ENCODE measurements at regions not wholly inside any gene's neighbourhood (a gene's known extent, or its start where the extent isn't known, plus 50 kb on each side); places are given as distances from the start of the nearest gene placed in this dataset.

- DNase-seq = no peak
Observed at GRCh38 chr4:155548173-155548572, 118.5 kb upstream of the GUCY1A1 start.

GRCh38 chr4:155546451-155546850 is 120.2 kb upstream of the GUCY1A1 start:
- no peak for DNase-seq

- no peak for DNase-seq
Observed at GRCh38 chr4:155545456-155545855, 121.2 kb upstream of the GUCY1A1 start.

- DNase-seq = no peak
Observed at GRCh38 chr4:155544547-155544946, 122.1 kb upstream of the GUCY1A1 start.

- DNase-seq = no peak
Observed at GRCh38 chr4:155543126-155543765, 123.4 kb upstream of the GUCY1A1 start.

GRCh38 chr4:155542415-155542814 is 124.2 kb upstream of the GUCY1A1 start:
- DNase-seq = no peak

- no peak for DNase-seq
Observed at GRCh38 chr4:155541716-155542115, 124.9 kb upstream of the GUCY1A1 start.

GRCh38 chr4:155540698-155541097 is 126.0 kb upstream of the GUCY1A1 start:
- DNase-seq = no peak

- DNase-seq = no peak
Observed at GRCh38 chr4:155539746-155540145, 126.9 kb upstream of the GUCY1A1 start.

- DNase-seq = no peak
Observed at GRCh38 chr4:155535802-155536454, 130.7 kb upstream of the GUCY1A1 start.

GRCh38 chr4:155532373-155533085 is 134.1 kb upstream of the GUCY1A1 start:
- DNase-seq = no peak

- no peak for DNase-seq
Observed at GRCh38 chr4:155530857-155531256, 135.8 kb upstream of the GUCY1A1 start.

GRCh38 chr4:155530290-155530689 is 136.4 kb upstream of the GUCY1A1 start:
- DNase-seq = no peak

GRCh38 chr4:155529716-155530115 is 136.9 kb upstream of the GUCY1A1 start:
- no peak for DNase-seq

GRCh38 chr4:155529272-155529671 is 137.4 kb upstream of the GUCY1A1 start:
- peak in 1 of 2 experiments; percentile 18 for DNase-seq

GRCh38 chr4:155526452-155527169 is 140.0 kb upstream of the GUCY1A1 start:
- no peak for DNase-seq

- DNase-seq = no peak
Observed at GRCh38 chr4:155524926-155525455, 141.7 kb upstream of the GUCY1A1 start.

GRCh38 chr4:155523358-155523757 is 143.3 kb upstream of the GUCY1A1 start:
- no peak for DNase-seq

- DNase-seq = no peak
Observed at GRCh38 chr4:155522201-155522600, 144.4 kb upstream of the GUCY1A1 start.

GRCh38 chr4:155521382-155521781 is 144.6 kb upstream of the MAP9 start:
- no peak for DNase-seq

GRCh38 chr4:155515444-155516075 is 138.8 kb upstream of the MAP9 start:
- DNase-seq = no peak

GRCh38 chr4:155514628-155515027 is 137.9 kb upstream of the MAP9 start:
- no peak for DNase-seq

- DNase-seq = no peak
Observed at GRCh38 chr4:155512817-155513216, 136.1 kb upstream of the MAP9 start.
